Testis (tissue), 2 donors: ENCODE measurements at regions not wholly inside any gene's neighbourhood (a gene's known extent, or its start where the extent isn't known, plus 50 kb on each side); places are given as distances from the start of the nearest gene placed in this dataset.

Source experiments
- CTCF ChIP-seq, 3 experiments: fragments of 450-650 bp in 2 of 3; fragments of 200-600 bp in 1 of 3; sonication (generic) in 1 of 3; IDR thresholded peaks; one replicate each; pipeline ENCODE4 v1.5.1; 2016 to 2019; ENCODE audit warnings: antibody characterized with exemption in 3 of 3, mild to moderate bottlenecking in 2 of 3, moderate library complexity in 1 of 3
- POLR2A ChIP-seq: fragments of 450-650 bp; IDR thresholded peaks from one replicate; pipeline ENCODE4 v1.6.1; 2017; ENCODE audit warnings: antibody characterized with exemption, mild to moderate bottlenecking, moderate library complexity

- TF ChIP-seq CTCF (IDR thresholded peaks at IDR 0.05) (no peak), POLR2A (no peak)
These were observed 583.1 kb upstream of the RGS18 start for GRCh38 chr1:191575180-191575579.
